Osteocyte (in vitro differentiated cells): ENCODE measurements at regions not wholly inside any gene's neighbourhood (a gene's known extent, or its start where the extent isn't known, plus 50 kb on each side); places are given as distances from the start of the nearest gene placed in this dataset.

Source experiments
- DNase-seq: peaks from one replicate; pipeline ENCODE4 v3.0.0; 2021; ENCODE audit warnings: mixed read lengths; ENCODE audit not compliant: unreplicated experiment; ENCODE audit errors: extremely low spot score
- H3K27ac Mint-ChIP-seq: one replicate; pipeline ENCODE4 v1.8.0; 2021; ENCODE audit warnings: mild to moderate bottlenecking, mixed read lengths; ENCODE audit not compliant: unreplicated experiment
- H3K27me3 Mint-ChIP-seq: one replicate; pipeline ENCODE4 v1.8.0; 2021; ENCODE audit warnings: mixed read lengths; ENCODE audit not compliant: unreplicated experiment
- H3K36me3 Mint-ChIP-seq: one replicate; pipeline ENCODE4 v1.8.0; 2021; ENCODE audit warnings: mixed read lengths; ENCODE audit not compliant: unreplicated experiment
- H3K4me1 Mint-ChIP-seq: one replicate; pipeline ENCODE4 v1.8.0; 2021; ENCODE audit warnings: mixed read lengths; ENCODE audit not compliant: unreplicated experiment
- H3K4me3 Mint-ChIP-seq: one replicate; pipeline ENCODE4 v1.8.0; 2021; ENCODE audit warnings: mild to moderate bottlenecking, moderate library complexity, mixed read lengths; ENCODE audit not compliant: unreplicated experiment
- H3K9me3 Mint-ChIP-seq: one replicate; pipeline ENCODE4 v1.8.0; 2021; ENCODE audit warnings: mixed read lengths; ENCODE audit not compliant: unreplicated experiment
- TF ChIP-seq, protein P1 (sequence below): fragments of 200-600 bp; sonication (generic); IDR thresholded peaks from 2 replicates; pipeline ENCODE4 v1.5.0; 2021; ENCODE audit warnings: antibody characterized with exemption, mild to moderate bottlenecking, moderate library complexity

DNA sequence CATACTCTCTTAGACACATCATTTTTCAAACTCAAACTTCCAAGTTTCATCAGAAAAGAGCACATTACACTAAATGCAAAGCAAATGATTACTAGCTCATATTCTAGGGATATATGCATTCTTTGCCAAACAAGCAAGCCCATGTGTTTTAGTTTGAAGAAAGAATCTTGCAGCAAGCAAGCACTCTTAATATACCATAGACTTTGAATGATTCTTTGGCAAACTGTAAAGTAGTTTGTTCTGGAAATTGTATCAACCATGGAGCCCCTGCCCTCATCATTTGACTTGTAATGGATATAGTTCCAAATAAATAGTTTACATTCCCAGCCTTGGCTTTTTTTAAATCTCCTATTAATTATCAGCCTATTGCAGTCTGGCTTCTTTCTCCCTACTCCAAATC lies 325.2 kb downstream of the NR2F1-AS1 start:
- Mint-ChIP-seq H3K27ac (no peak overlapping the region), H3K9me3 (no peaks in the 10 kb centered on the region), H3K4me3 (no peak overlapping the region), H3K36me3 (no peaks in the 10 kb centered on the region), H3K27me3 (no peaks in the 10 kb centered on the region), H3K4me1 (peaks cover under 1% of the 10 kb centered on the region)
- no peak for DNase-seq
- TF ChIP-seq, protein P1, sequence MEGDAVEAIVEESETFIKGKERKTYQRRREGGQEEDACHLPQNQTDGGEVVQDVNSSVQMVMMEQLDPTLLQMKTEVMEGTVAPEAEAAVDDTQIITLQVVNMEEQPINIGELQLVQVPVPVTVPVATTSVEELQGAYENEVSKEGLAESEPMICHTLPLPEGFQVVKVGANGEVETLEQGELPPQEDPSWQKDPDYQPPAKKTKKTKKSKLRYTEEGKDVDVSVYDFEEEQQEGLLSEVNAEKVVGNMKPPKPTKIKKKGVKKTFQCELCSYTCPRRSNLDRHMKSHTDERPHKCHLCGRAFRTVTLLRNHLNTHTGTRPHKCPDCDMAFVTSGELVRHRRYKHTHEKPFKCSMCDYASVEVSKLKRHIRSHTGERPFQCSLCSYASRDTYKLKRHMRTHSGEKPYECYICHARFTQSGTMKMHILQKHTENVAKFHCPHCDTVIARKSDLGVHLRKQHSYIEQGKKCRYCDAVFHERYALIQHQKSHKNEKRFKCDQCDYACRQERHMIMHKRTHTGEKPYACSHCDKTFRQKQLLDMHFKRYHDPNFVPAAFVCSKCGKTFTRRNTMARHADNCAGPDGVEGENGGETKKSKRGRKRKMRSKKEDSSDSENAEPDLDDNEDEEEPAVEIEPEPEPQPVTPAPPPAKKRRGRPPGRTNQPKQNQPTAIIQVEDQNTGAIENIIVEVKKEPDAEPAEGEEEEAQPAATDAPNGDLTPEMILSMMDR: no peak

DNA sequence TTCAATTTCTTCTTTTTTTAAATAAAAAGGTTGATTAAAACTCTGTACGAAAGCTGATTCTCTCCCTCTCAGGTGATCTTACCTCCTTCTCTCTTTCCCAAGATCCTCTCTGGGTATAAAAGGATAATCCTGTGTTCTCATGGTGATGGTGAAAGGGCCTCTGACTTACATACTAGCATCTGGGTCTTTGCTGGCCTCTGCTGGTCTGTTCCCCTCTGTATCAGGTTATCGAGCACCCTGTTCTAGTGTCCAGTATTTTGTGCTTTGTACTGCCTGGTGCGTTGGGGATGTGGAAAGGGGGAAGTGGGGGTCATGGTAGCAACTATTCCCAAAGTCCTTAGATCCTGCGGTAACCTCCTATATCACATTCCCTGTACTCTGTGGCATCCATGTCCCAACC lies 328.9 kb downstream of the NR2F1-AS1 start:
- no peak overlapping the region for H3K27ac Mint-ChIP-seq
- peaks cover 18% of the 10 kb centered on the region for H3K4me1 Mint-ChIP-seq
- no peaks in the 10 kb centered on the region for H3K9me3 Mint-ChIP-seq
- H3K27me3 Mint-ChIP-seq: no peaks in the 10 kb centered on the region
- no peak for DNase-seq
- TF ChIP-seq, protein P1: peak; percentile 10
- H3K4me3 Mint-ChIP-seq: no peak overlapping the region
- no peaks in the 10 kb centered on the region for H3K36me3 Mint-ChIP-seq

DNA sequence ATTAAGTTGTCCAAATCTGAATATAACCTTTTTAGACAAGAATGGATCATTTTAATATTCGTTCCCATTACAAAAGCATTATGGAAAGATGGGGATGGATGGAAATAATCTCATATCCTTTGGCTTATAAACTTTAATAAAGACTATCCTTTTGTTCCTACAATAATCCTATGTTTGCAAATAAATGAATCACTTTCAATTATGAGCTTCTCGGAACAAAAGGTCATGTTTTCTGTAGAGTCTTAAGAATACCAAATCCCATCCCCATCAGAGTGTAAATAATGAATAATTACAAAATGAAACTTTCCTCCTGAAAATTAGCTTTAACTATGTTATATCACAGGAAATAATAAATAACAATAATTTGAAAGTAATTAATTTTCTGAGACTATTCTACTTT lies 329.7 kb downstream of the NR2F1-AS1 start:
- Mint-ChIP-seq H3K4me1 (peaks cover 25% of the 10 kb centered on the region), H3K4me3 (no peak overlapping the region), H3K27me3 (no peaks in the 10 kb centered on the region), H3K36me3 (no peaks in the 10 kb centered on the region), H3K9me3 (no peaks in the 10 kb centered on the region), H3K27ac (no peak overlapping the region)
- DNase-seq: no peak
- TF ChIP-seq, protein P1: no peak

DNA sequence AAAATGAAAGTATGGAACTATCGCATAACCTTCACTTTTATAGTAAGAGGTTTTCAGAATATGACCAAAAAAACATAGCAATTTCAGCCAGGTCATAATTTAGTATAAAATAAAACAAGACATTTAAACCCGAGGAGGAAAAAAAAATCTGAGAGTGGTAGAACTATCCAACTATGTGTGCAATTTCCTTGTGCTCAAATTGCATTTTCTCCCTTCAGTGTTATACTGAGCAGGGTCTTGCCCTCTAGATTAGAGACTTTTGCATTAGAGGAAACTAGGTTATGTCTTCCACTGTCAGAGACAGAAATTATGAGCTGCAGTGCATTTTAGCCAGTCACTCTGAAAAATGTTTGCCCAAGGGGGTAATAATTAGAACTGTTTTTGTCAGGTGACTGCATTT lies 330.6 kb downstream of the NR2F1-AS1 start:
- peaks cover 35% of the 10 kb centered on the region for H3K4me1 Mint-ChIP-seq
- no peak for DNase-seq
- no peaks in the 10 kb centered on the region for H3K36me3 Mint-ChIP-seq
- H3K27ac Mint-ChIP-seq: peak overlapping the region; percentile 50
- TF ChIP-seq, protein P1: no peak
- H3K27me3 Mint-ChIP-seq: no peaks in the 10 kb centered on the region
- no peaks in the 10 kb centered on the region for H3K9me3 Mint-ChIP-seq
- peak overlapping the region; percentile 63 for H3K4me3 Mint-ChIP-seq

DNA sequence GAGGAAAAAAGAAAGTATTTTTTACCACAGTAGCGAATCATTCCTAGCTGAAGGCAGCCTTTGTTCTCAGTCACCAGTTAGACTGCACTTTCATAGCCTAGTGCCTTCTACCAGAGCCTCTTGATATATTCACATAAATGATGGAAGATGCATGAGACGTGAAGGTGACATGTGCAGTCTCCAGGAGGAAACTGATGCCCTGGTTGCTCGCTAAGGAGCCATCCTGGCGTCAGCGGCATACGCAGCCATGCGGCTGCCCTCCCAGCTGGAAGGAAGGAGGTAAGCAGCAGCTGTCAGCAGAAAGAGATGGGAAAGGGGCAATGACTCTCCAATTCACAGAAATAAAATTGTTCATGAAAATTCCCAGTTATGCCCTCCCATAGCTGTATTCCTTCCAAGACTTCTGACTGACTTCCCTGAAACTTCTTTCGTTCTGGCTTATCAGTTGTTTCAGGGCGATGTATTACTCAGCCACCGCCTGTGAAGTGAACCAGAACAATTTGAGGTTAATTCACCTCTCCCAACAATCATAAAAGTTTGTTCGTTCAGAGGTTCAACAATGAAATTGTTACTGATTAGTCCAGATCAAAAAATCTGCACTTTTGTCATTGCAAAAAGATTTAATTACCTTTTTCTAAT lies 331.2 kb downstream of the NR2F1-AS1 start:
- H3K27ac Mint-ChIP-seq: peak overlapping the region; percentile 50
- H3K4me3 Mint-ChIP-seq: peak overlapping the region; percentile 63
- no peaks in the 10 kb centered on the region for H3K27me3 Mint-ChIP-seq
- TF ChIP-seq, protein P1: no peak
- H3K9me3 Mint-ChIP-seq: no peaks in the 10 kb centered on the region
- DNase-seq: no peak
- H3K36me3 Mint-ChIP-seq: no peaks in the 10 kb centered on the region
- peaks cover 37% of the 10 kb centered on the region for H3K4me1 Mint-ChIP-seq
